K562 (cell line): ENCODE measurements at regions not wholly inside any gene's neighbourhood (a gene's known extent, or its start where the extent isn't known, plus 50 kb on each side); places are given as distances from the start of the nearest gene placed in this dataset.
"Not testable (repeated sequence)": the region's sequence is repeated elsewhere in the genome, so short reads cannot be mapped to it uniquely, and the experiment has no call there.

Source experiments
- ATAC-seq: fragments of 200-7000 bp; cut with Tn5 transposase; 3 replicates; pipeline ENCODE4 v1.9.1; 2020; ENCODE audit warnings: moderate library complexity
- BruUV-seq: library from RNA; stranded (reverse); fragments of 400-500 nt; replicated peaks from 2 replicates; lab custom pipeline; 2021; lab: Mats Ljungman, UMichigan
- CTCF ChIA-PET: fragments of 300-600 bp; formaldehyde crosslinking; extraction: SDS; loops from one replicate; lab custom pipeline; 2021; ENCODE audit warnings: low intra/inter-chr PET ratio; lab: Yijun Ruan, JAX
- POLR2A ChIA-PET: fragments of 300-600, 350-650 bp; sonication (Branson Sonifier 250); formaldehyde crosslinking; extraction: SDS; loops from one replicate; lab custom pipeline; 2021; ENCODE audit warnings: antibody characterized with exemption, inconsistent platforms; lab: Yijun Ruan, JAX
- DNase-seq, 4 experiments: peaks; one replicate each; pipeline versions ENCODE4 v3.0.0 to v3.0.0-alpha.2; 2011 to 2018; ENCODE audit warnings: low spot score in 3 of 4, mixed read lengths in 3 of 4; ENCODE audit errors: extremely low read depth in 1 of 4
- FAIRE-seq: peaks from 2 replicates; lab custom pipeline; 2011; peaks lifted over from hg19 to GRCh38; lab: Jason Lieb, UNC
- H2AFZ ChIP-seq: 2 replicates; pipeline ENCODE4 v1.6.0; 2011; ENCODE audit warnings: low read depth, low read length, control low read depth, inconsistent platforms
- H3K27ac ChIP-seq: fragments of 200-600 bp; 3 replicates; pipeline ENCODE4 v1.8.0; 2011; ENCODE audit warnings: low read depth, mild to moderate bottlenecking, control low read depth, inconsistent platforms, low read length, moderate library complexity, mixed read lengths; ENCODE audit errors: extremely low read depth
- H3K27me3 ChIP-seq, 2 experiments: fragments of 300-600 bp in 1 of 2; 2 replicates in 1 of 2; 3 replicates in 1 of 2; pipeline versions ENCODE4 v1.6.0 to v1.8.0; 2011; ENCODE audit warnings: inconsistent platforms in 2 of 2, low read length in 2 of 2, mild to moderate bottlenecking in 1 of 2, mixed read lengths in 1 of 2, moderate library complexity in 1 of 2; ENCODE audit not compliant: control insufficient read depth in 2 of 2, insufficient read depth in 2 of 2
- H3K36me3 ChIP-seq: fragments of 300-600 bp; 3 replicates; pipeline ENCODE4 v1.8.0; 2011; ENCODE audit warnings: mild to moderate bottlenecking, low read length, inconsistent platforms; ENCODE audit not compliant: control insufficient read depth, insufficient read depth
- H3K4me1 ChIP-seq, 2 experiments: fragments of 200-600 bp in 1 of 2; replicated peaks in 1 of 2; 2 replicates in 1 of 2; 3 replicates in 1 of 2; pipeline versions ENCODE4 v1.5.1 to v1.8.0; 2011; ENCODE audit warnings: inconsistent platforms in 2 of 2, low read length in 2 of 2, mild to moderate bottlenecking in 1 of 2, mixed read lengths in 1 of 2, moderate library complexity in 1 of 2; ENCODE audit not compliant: control insufficient read depth in 2 of 2, insufficient read depth in 2 of 2
- H3K4me2 ChIP-seq: 2 replicates; pipeline ENCODE4 v1.6.1; 2011; ENCODE audit warnings: low read length, control low read depth, inconsistent platforms, mixed read lengths; ENCODE audit not compliant: insufficient read depth
- H3K4me3 ChIP-seq: fragments of 200-600 bp; sonication (generic), shearing (Covaris generic); 2 replicates; pipeline ENCODE4 v1.5.1; 2016; ENCODE audit warnings: control low read depth, inconsistent platforms
- H3K79me2 ChIP-seq: fragments of 200-600 bp; 3 replicates; pipeline ENCODE4 v1.8.0; 2011; ENCODE audit warnings: low read length, inconsistent platforms; ENCODE audit not compliant: control insufficient read depth, insufficient read depth
- H3K9ac ChIP-seq, 2 experiments: 2 replicates each; pipeline versions ENCODE4 v1.6.0 to v1.6.1; 2011; ENCODE audit warnings: low read depth in 2 of 2, low read length in 2 of 2, control low read depth in 1 of 2, inconsistent platforms in 1 of 2, mild to moderate bottlenecking in 1 of 2, mixed read lengths in 1 of 2; ENCODE audit not compliant: insufficient read depth in 1 of 2
- H3K9me1 ChIP-seq: one replicate; pipeline ENCODE4 v1.6.0; 2011; ENCODE audit warnings: inconsistent platforms, mild to moderate bottlenecking, low read length, moderate library complexity; ENCODE audit not compliant: control insufficient read depth, insufficient read depth
- H3K9me3 ChIP-seq: replicated peaks from 2 replicates; pipeline ENCODE4 v1.5.1; 2011; ENCODE audit warnings: low read depth, low read length, inconsistent platforms; ENCODE audit not compliant: control insufficient read depth, insufficient read depth
- H4K20me1 ChIP-seq: replicated peaks from 2 replicates; pipeline ENCODE4 v1.6.1; 2011; ENCODE audit warnings: low read length, inconsistent platforms, mixed read lengths; ENCODE audit not compliant: control insufficient read depth, insufficient read depth
- BMI1 ChIP-seq: fragments of 150-350 bp; IDR thresholded peaks from 2 replicates; pipeline ENCODE4 v1.6.1; 2014; ENCODE audit warnings: low read length
- BRD9 ChIP-seq: fragments of 450-650 bp; IDR thresholded peaks from 2 replicates; pipeline ENCODE4 v1.6.1; 2018; ENCODE audit warnings: low read depth; ENCODE audit not compliant: partially characterized antibody
- FOS ChIP-seq: IDR thresholded peaks from 3 replicates; pipeline ENCODE4 v1.6.1; 2011; ENCODE audit not compliant: insufficient read length; ENCODE audit errors: extremely low read depth
- GATAD2A ChIP-seq: fragments of 450-650 bp; IDR thresholded peaks from 2 replicates; pipeline ENCODE4 v1.6.1; 2017
- MXI1 ChIP-seq: IDR thresholded peaks from 2 replicates; pipeline ENCODE4 v1.6.1; 2011; ENCODE audit warnings: low read depth, mild to moderate bottlenecking, improper control_type of control experiment, low read length
- NFYB ChIP-seq: IDR thresholded peaks from 2 replicates; pipeline ENCODE4 v1.6.1; 2011; ENCODE audit warnings: mild to moderate bottlenecking, moderate library complexity; ENCODE audit not compliant: insufficient read length; ENCODE audit errors: extremely low read depth
- SREBF1 ChIP-seq: fragments of 150-350 bp; IDR thresholded peaks from 2 replicates; pipeline ENCODE4 v1.6.1; 2014; ENCODE audit warnings: antibody characterized with exemption, low read depth, low read length, borderline replicate concordance
- WGBS: fragments of 100-300 bp; shearing (Covaris generic); methylation state at CpG from one replicate; pipeline ENCODE4 v1.1.6; 2016; ENCODE audit warnings: low coverage, mixed read lengths; ENCODE audit not compliant: insufficient coverage; ENCODE audit errors: missing lambda C conversion rate; 5-methylcytosine and 5-hydroxymethylcytosine counted together
- in situ Hi-C: fragments of 300-500 bp; cut with MboI; formaldehyde crosslinking; loops from 4 replicates; pipeline ENCODE4 v1.15.0; 2018; ENCODE audit warnings: inconsistent platforms, mixed read lengths
- intact Hi-C: fragments of 100-400 bp; cut with micrococcal nuclease; formaldehyde crosslinking; loops from 2 replicates; pipeline ENCODE4 v1.14.2; 2022
- TF ChIP-seq, protein P1 (sequence below): IDR thresholded peaks from 3 replicates; pipeline ENCODE4 v1.6.1; 2011; ENCODE audit warnings: borderline replicate concordance, mild to moderate bottlenecking, moderate library complexity; ENCODE audit not compliant: insufficient read length; ENCODE audit errors: extremely low read depth
- TF ChIP-seq, protein P2 (sequence below): sonication (generic); IDR thresholded peaks from 2 replicates; pipeline ENCODE4 v1.6.1; 2016

DNA sequence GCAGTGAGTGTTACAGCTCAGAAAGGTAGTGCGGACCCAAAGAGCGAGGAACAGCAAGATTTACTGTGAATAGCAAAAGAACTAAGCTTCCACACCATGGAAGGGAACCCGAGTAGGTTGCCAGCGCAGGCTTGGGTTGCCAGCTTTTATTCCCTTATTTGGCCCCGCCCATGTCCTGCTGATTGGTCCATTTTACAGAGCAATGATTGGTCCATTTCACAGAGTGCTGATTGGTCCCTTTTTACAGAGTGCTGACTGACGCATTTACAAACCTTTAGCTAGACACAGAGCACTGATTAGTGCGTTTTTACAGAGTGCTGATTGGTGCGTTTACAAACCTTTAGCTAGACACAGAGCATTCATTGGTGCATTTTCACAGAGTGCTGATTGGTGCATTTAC lies 1030.7 kb downstream of the EPHA7 start:
- DNase-seq, H3K9me1 ChIP-seq, H4K20me1 ChIP-seq, H3K36me3 ChIP-seq, H3K4me2 ChIP-seq, BruUV-seq, H3K27ac ChIP-seq, POLR2A ChIA-PET, CTCF ChIA-PET, ATAC-seq, H3K27me3 ChIP-seq, in situ Hi-C loops, intact Hi-C loops, H2AFZ ChIP-seq, H3K79me2 ChIP-seq, H3K9ac ChIP-seq, H3K4me1 ChIP-seq: not testable (repeated sequence)
- WGBS = 2% methylated on average over 8 of the region's 8 CpGs
- peak; percentile 18 for TF ChIP-seq NFYB
- TF ChIP-seq, all 486 proteins: peak for 1; not testable (repeated sequence) for 485
- H3K9me3 ChIP-seq, H3K4me3 ChIP-seq, FAIRE-seq: not testable (repeated sequence)

DNA sequence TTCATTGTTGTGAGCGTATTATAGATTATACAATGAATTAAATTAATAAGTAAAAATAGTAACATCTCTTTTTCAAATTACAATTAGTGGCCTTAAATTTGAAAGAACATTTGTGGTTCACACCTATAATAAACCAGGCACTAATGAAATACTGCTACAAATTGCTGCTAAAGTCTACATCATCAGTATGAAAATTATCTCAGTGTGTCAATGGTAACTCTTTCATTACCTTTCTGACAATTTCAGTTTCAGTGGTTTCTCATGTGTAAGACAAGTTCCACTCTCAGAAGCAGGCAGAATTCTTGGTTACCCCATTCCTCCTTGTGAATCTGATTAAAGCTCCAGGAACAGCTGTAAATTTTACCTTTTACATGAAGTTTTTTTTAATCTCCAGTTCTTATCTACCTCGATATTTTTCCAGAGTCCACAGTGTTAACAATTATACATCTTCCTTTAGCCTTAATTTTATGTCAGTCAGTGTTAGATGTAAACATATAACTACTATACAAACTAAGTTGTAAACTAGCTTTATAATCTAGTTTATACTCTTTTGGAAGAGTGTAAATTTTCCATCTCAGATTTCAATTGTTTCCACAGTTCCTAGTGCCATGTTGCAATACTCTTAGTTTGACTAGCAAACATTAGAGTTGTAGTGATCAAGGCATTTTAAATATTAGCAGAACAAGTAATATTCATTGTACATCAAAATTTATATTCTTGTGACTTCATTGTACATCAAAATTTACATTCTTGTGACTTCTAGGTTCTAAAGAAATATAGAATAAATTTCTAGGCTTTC lies 1038.4 kb downstream of the EPHA7 start:
- H3K4me2 ChIP-seq = no peak overlapping the region
- no peak overlapping the region for H3K4me3 ChIP-seq
- H3K79me2 ChIP-seq = no peaks in the 10 kb centered on the region
- H3K9ac ChIP-seq = no peak overlapping the region
- in situ Hi-C loops (no loop called here), intact Hi-C loops (no loop called here)
- no peaks in the 10 kb centered on the region for H3K9me3 ChIP-seq
- WGBS = 3% methylated on average over 2 of the region's 2 CpGs
- no peaks in the 10 kb centered on the region for H3K27me3 ChIP-seq
- no peak for DNase-seq
- no peak overlapping the region for H3K27ac ChIP-seq
- POLR2A ChIA-PET = no interaction called here
- BruUV-seq = no TSS peak
- H3K4me1 ChIP-seq = no peaks in the 10 kb centered on the region
- FAIRE-seq = no peak
- CTCF ChIA-PET = no interaction called here
- ATAC-seq = no peak
- H2AFZ ChIP-seq = no peak overlapping the region
- no peaks in the 10 kb centered on the region for H3K36me3 ChIP-seq
- no peaks in the 10 kb centered on the region for H4K20me1 ChIP-seq
- H3K9me1 ChIP-seq = no peaks in the 10 kb centered on the region
- TF ChIP-seq GATAD2A = no peak
- TF ChIP-seq BMI1 = no peak
- TF ChIP-seq, protein P1, sequence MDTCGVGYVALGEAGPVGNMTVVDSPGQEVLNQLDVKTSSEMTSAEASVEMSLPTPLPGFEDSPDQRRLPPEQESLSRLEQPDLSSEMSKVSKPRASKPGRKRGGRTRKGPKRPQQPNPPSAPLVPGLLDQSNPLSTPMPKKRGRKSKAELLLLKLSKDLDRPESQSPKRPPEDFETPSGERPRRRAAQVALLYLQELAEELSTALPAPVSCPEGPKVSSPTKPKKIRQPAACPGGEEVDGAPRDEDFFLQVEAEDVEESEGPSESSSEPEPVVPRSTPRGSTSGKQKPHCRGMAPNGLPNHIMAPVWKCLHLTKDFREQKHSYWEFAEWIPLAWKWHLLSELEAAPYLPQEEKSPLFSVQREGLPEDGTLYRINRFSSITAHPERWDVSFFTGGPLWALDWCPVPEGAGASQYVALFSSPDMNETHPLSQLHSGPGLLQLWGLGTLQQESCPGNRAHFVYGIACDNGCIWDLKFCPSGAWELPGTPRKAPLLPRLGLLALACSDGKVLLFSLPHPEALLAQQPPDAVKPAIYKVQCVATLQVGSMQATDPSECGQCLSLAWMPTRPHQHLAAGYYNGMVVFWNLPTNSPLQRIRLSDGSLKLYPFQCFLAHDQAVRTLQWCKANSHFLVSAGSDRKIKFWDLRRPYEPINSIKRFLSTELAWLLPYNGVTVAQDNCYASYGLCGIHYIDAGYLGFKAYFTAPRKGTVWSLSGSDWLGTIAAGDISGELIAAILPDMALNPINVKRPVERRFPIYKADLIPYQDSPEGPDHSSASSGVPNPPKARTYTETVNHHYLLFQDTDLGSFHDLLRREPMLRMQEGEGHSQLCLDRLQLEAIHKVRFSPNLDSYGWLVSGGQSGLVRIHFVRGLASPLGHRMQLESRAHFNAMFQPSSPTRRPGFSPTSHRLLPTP = no peak
- TF ChIP-seq FOS = no peak
- TF ChIP-seq SREBF1 = no peak
- TF ChIP-seq, protein P2, sequence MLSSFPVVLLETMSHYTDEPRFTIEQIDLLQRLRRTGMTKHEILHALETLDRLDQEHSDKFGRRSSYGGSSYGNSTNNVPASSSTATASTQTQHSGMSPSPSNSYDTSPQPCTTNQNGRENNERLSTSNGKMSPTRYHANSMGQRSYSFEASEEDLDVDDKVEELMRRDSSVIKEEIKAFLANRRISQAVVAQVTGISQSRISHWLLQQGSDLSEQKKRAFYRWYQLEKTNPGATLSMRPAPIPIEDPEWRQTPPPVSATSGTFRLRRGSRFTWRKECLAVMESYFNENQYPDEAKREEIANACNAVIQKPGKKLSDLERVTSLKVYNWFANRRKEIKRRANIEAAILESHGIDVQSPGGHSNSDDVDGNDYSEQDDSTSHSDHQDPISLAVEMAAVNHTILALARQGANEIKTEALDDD = no peak
- no peak for TF ChIP-seq BRD9
- no peak for TF ChIP-seq MXI1
